Activated CD4-positive, alpha-beta memory T cell treated with anti-CD3 and anti-CD28 coated beads, Interleukin-2, amount 10 ng/mL, durations not matched to agents 7 days and 5 days (primary cell): ENCODE measurements at regions not wholly inside any gene's neighbourhood (a gene's known extent, or its start where the extent isn't known, plus 50 kb on each side); places are given as distances from the start of the nearest gene placed in this dataset.

ENCODE experiments used
- CTCF ChIA-PET: fragments of 350-600 bp; sonication (Branson Sonifier 250); formaldehyde crosslinking; loops from one replicate; lab custom pipeline; 2021; ENCODE audit warnings: antibody characterized with exemption, inconsistent platforms; lab: Charles Lee
- POLR2A ChIA-PET: fragments of 350-600 bp; sonication (Branson Sonifier 250); formaldehyde crosslinking; loops from one replicate; lab custom pipeline; 2021; ENCODE audit warnings: antibody characterized with exemption; lab: Charles Lee
- DNase-seq: peaks from one replicate; pipeline ENCODE4 v3.0.0-alpha.2; 2020
- H3K27ac Mint-ChIP-seq: one replicate; pipeline ENCODE4 v1.8.0; 2021; ENCODE audit warnings: mild to moderate bottlenecking, mixed read lengths
- H3K27me3 Mint-ChIP-seq: one replicate; pipeline ENCODE4 v1.8.0; 2021; ENCODE audit warnings: mixed read lengths
- H3K36me3 Mint-ChIP-seq: one replicate; pipeline ENCODE4 v1.8.0; 2021; ENCODE audit warnings: low read depth, mixed read lengths
- H3K4me1 Mint-ChIP-seq: one replicate; pipeline ENCODE4 v1.8.0; 2021; ENCODE audit warnings: mixed read lengths
- H3K4me3 Mint-ChIP-seq: one replicate; pipeline ENCODE4 v1.8.0; 2021; ENCODE audit warnings: mild to moderate bottlenecking, mixed read lengths
- H3K9me3 Mint-ChIP-seq: one replicate; pipeline ENCODE4 v1.8.0; 2021; ENCODE audit warnings: mixed read lengths

GRCh38 chr14:84622357-84622756, 907.6 kb upstream of the FLRT2 start:
- no peak overlapping the region for H3K4me3 Mint-ChIP-seq
- CTCF ChIA-PET, result no interaction called here

GRCh38 chr14:84643446-84643845, 886.5 kb upstream of the FLRT2 start:
- ChIA-PET CTCF (no interaction called here), POLR2A (no interaction called here)
- H3K4me3 Mint-ChIP-seq, result no peak overlapping the region
- DNase-seq, result no peak
- H3K27me3 Mint-ChIP-seq, result no peaks in the 10 kb centered on the region
- H3K4me1 Mint-ChIP-seq, result no peaks in the 10 kb centered on the region
- H3K9me3 Mint-ChIP-seq, result peaks cover 5% of the 10 kb centered on the region
- no peak overlapping the region for H3K27ac Mint-ChIP-seq
- no peaks in the 10 kb centered on the region for H3K36me3 Mint-ChIP-seq

More at GRCh38 chr14:84622357-84622756, 907.6 kb upstream of the FLRT2 start:
- no peak for DNase-seq
- no peaks in the 10 kb centered on the region for H3K36me3 Mint-ChIP-seq
- POLR2A ChIA-PET, result no interaction called here
- no peaks in the 10 kb centered on the region for H3K9me3 Mint-ChIP-seq
- no peaks in the 10 kb centered on the region for H3K4me1 Mint-ChIP-seq
- H3K27me3 Mint-ChIP-seq, result no peaks in the 10 kb centered on the region
- no peak overlapping the region for H3K27ac Mint-ChIP-seq

- ChIA-PET CTCF (no interaction called here), POLR2A (no interaction called here)
- no peak for DNase-seq
- no peak overlapping the region for H3K27ac Mint-ChIP-seq
- peaks cover 10% of the 10 kb centered on the region for H3K9me3 Mint-ChIP-seq
- no peaks in the 10 kb centered on the region for H3K27me3 Mint-ChIP-seq
- H3K36me3 Mint-ChIP-seq, result no peaks in the 10 kb centered on the region
- no peak overlapping the region for H3K4me3 Mint-ChIP-seq
- no peaks in the 10 kb centered on the region for H3K4me1 Mint-ChIP-seq
These were observed 883.0 kb upstream of the FLRT2 start for GRCh38 chr14:84646786-84647500.

- no peak overlapping the region for H3K27ac Mint-ChIP-seq
- no peak overlapping the region for H3K4me3 Mint-ChIP-seq
- peaks cover 23% of the 10 kb centered on the region for H3K9me3 Mint-ChIP-seq
- H3K27me3 Mint-ChIP-seq, result no peaks in the 10 kb centered on the region
- DNase-seq, result no peak
- ChIA-PET POLR2A (no interaction called here), CTCF (no interaction called here)
- no peaks in the 10 kb centered on the region for H3K4me1 Mint-ChIP-seq
- H3K36me3 Mint-ChIP-seq, result no peaks in the 10 kb centered on the region
These were observed 874.9 kb upstream of the FLRT2 start for GRCh38 chr14:84655014-84655413.

GRCh38 chr14:84657911-84658310, 872.0 kb upstream of the FLRT2 start:
- no peaks in the 10 kb centered on the region for H3K4me1 Mint-ChIP-seq

GRCh38 chr14:84670796-84671195, 859.1 kb upstream of the FLRT2 start:
- CTCF ChIA-PET, result no interaction called here
- H3K27ac Mint-ChIP-seq, result no peak overlapping the region
- H3K36me3 Mint-ChIP-seq, result no peaks in the 10 kb centered on the region
- H3K27me3 Mint-ChIP-seq, result no peaks in the 10 kb centered on the region
- H3K4me1 Mint-ChIP-seq, result no peaks in the 10 kb centered on the region
- no peak overlapping the region for H3K4me3 Mint-ChIP-seq
- DNase-seq, result no peak
- peaks cover 15% of the 10 kb centered on the region for H3K9me3 Mint-ChIP-seq
- POLR2A ChIA-PET, result no interaction called here

More at GRCh38 chr14:84657911-84658310, 872.0 kb upstream of the FLRT2 start:
- H3K36me3 Mint-ChIP-seq, result no peaks in the 10 kb centered on the region
- no peak overlapping the region for H3K27ac Mint-ChIP-seq
- CTCF ChIA-PET, result no interaction called here
- no peaks in the 10 kb centered on the region for H3K27me3 Mint-ChIP-seq
- peaks cover 12% of the 10 kb centered on the region for H3K9me3 Mint-ChIP-seq
- POLR2A ChIA-PET, result no interaction called here
- DNase-seq, result no peak
- no peak overlapping the region for H3K4me3 Mint-ChIP-seq

GRCh38 chr14:84671776-84672175, 858.2 kb upstream of the FLRT2 start:
- Mint-ChIP-seq H3K4me3 (no peak overlapping the region), H3K36me3 (no peaks in the 10 kb centered on the region), H3K9me3 (peaks cover 13% of the 10 kb centered on the region), H3K27ac (no peak overlapping the region), H3K4me1 (no peaks in the 10 kb centered on the region), H3K27me3 (no peaks in the 10 kb centered on the region)
- CTCF ChIA-PET, result no interaction called here
- no peak for DNase-seq
- POLR2A ChIA-PET, result no interaction called here

GRCh38 chr14:84674636-84675035, 855.3 kb upstream of the FLRT2 start:
- no peaks in the 10 kb centered on the region for H3K27me3 Mint-ChIP-seq
- ChIA-PET POLR2A (no interaction called here), CTCF (no interaction called here)
- H3K4me1 Mint-ChIP-seq, result no peaks in the 10 kb centered on the region
- H3K27ac Mint-ChIP-seq, result no peak overlapping the region
- H3K9me3 Mint-ChIP-seq, result peaks cover 9% of the 10 kb centered on the region
- no peaks in the 10 kb centered on the region for H3K36me3 Mint-ChIP-seq
- no peak overlapping the region for H3K4me3 Mint-ChIP-seq
- DNase-seq, result no peak

- peaks cover 3% of the 10 kb centered on the region for H3K9me3 Mint-ChIP-seq
- no peak for DNase-seq
- ChIA-PET POLR2A (no interaction called here), CTCF (no interaction called here)
- no peaks in the 10 kb centered on the region for H3K36me3 Mint-ChIP-seq
- no peaks in the 10 kb centered on the region for H3K4me1 Mint-ChIP-seq
- H3K27ac Mint-ChIP-seq, result no peak overlapping the region
- H3K4me3 Mint-ChIP-seq, result no peak overlapping the region
- no peaks in the 10 kb centered on the region for H3K27me3 Mint-ChIP-seq
These were observed 843.4 kb upstream of the FLRT2 start for GRCh38 chr14:84686550-84686949.

GRCh38 chr14:84688297-84689025, 841.5 kb upstream of the FLRT2 start:
- ChIA-PET CTCF (no interaction called here), POLR2A (no interaction called here)
- Mint-ChIP-seq H3K27me3 (no peaks in the 10 kb centered on the region), H3K4me3 (no peak overlapping the region), H3K36me3 (no peaks in the 10 kb centered on the region), H3K4me1 (no peaks in the 10 kb centered on the region), H3K9me3 (peaks cover 5% of the 10 kb centered on the region), H3K27ac (no peak overlapping the region)
- DNase-seq, result no peak

GRCh38 chr14:84694161-84694560, 835.8 kb upstream of the FLRT2 start:
- H3K36me3 Mint-ChIP-seq, result no peaks in the 10 kb centered on the region
- CTCF ChIA-PET, result no interaction called here
- H3K4me3 Mint-ChIP-seq, result no peak overlapping the region
- POLR2A ChIA-PET, result no interaction called here
- H3K27ac Mint-ChIP-seq, result no peak overlapping the region
- H3K27me3 Mint-ChIP-seq, result no peaks in the 10 kb centered on the region
- H3K9me3 Mint-ChIP-seq, result peaks cover 2% of the 10 kb centered on the region
- no peak for DNase-seq
- H3K4me1 Mint-ChIP-seq, result no peaks in the 10 kb centered on the region

GRCh38 chr14:84704601-84705000, 825.3 kb upstream of the FLRT2 start:
- CTCF ChIA-PET, result no interaction called here
- POLR2A ChIA-PET, result no interaction called here
- DNase-seq, result no peak
- Mint-ChIP-seq H3K27ac (no peak overlapping the region), H3K4me1 (no peaks in the 10 kb centered on the region), H3K36me3 (no peaks in the 10 kb centered on the region), H3K4me3 (no peak overlapping the region), H3K9me3 (peaks cover 11% of the 10 kb centered on the region), H3K27me3 (no peaks in the 10 kb centered on the region)

GRCh38 chr14:84707830-84708229, 822.1 kb upstream of the FLRT2 start:
- Mint-ChIP-seq H3K9me3 (peaks cover 7% of the 10 kb centered on the region), H3K27ac (no peak overlapping the region), H3K4me1 (no peaks in the 10 kb centered on the region)

GRCh38 chr14:84708865-84709264, 821.1 kb upstream of the FLRT2 start:
- Mint-ChIP-seq H3K36me3 (no peaks in the 10 kb centered on the region), H3K4me3 (no peak overlapping the region), H3K27ac (no peak overlapping the region), H3K4me1 (no peaks in the 10 kb centered on the region), H3K27me3 (no peaks in the 10 kb centered on the region), H3K9me3 (peaks cover 7% of the 10 kb centered on the region)
- ChIA-PET POLR2A (no interaction called here), CTCF (no interaction called here)
- no peak for DNase-seq

More at GRCh38 chr14:84707830-84708229, 822.1 kb upstream of the FLRT2 start:
- no peak for DNase-seq
- no peak overlapping the region for H3K4me3 Mint-ChIP-seq
- no peaks in the 10 kb centered on the region for H3K27me3 Mint-ChIP-seq
- no peaks in the 10 kb centered on the region for H3K36me3 Mint-ChIP-seq
- CTCF ChIA-PET, result no interaction called here
- POLR2A ChIA-PET, result no interaction called here
